ENCODE measurements at regions not wholly inside any gene's neighbourhood (a gene's known extent, or its start where the extent isn't known, plus 50 kb on each side); places are given as distances from the start of the nearest gene placed in this dataset.

DNA sequence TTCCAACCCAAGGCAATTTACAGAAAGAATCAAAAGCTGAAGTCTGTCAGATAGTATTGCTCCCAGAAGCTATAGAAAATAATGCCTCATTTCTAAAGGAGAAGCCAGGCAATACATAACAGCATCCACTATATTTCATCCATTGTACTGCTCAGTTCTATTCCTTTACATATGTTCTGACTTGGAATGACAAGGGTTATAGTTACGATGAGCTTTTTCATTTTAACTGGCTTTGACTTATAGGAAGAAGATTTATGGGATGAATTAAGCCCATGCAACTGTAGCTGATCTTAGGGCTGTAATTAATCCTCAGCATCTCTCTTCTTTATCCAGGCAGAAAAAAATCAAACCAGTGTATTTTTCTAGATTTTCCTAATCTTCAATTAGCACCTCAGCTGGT, 676.3 kb upstream of the CCDC54 start:
- TF ChIP-seq ZNF274 (IDR thresholded peaks at IDR 0.05; ENCODE audit: low read depth, low read length), result no peak
- no peak for TF ChIP-seq YY1 (IDR thresholded peaks at IDR 0.05; ENCODE audit: insufficient read depth, insufficient read length)
